Panc1 (cell line): ENCODE measurements at regions not wholly inside any gene's neighbourhood (a gene's known extent, or its start where the extent isn't known, plus 50 kb on each side); places are given as distances from the start of the nearest gene placed in this dataset.

Source experiments
- POLR2AphosphoS5 ChIP-seq: IDR thresholded peaks from 2 replicates; pipeline ENCODE4 v1.6.1; 2012; ENCODE audit warnings: mild to moderate bottlenecking, low read depth, low read length, moderate library complexity
- SIN3A ChIP-seq: IDR thresholded peaks from 2 replicates; pipeline ENCODE4 v1.6.1; 2012; ENCODE audit warnings: low read depth, mild to moderate bottlenecking, low read length, moderate library complexity, borderline replicate concordance; ENCODE audit not compliant: insufficient read depth
- TF ChIP-seq, protein P1 (sequence below): fragments of 450-650 bp; IDR thresholded peaks from 2 replicates; pipeline ENCODE4 v1.5.1; 2017; ENCODE audit warnings: mild to moderate bottlenecking

DNA sequence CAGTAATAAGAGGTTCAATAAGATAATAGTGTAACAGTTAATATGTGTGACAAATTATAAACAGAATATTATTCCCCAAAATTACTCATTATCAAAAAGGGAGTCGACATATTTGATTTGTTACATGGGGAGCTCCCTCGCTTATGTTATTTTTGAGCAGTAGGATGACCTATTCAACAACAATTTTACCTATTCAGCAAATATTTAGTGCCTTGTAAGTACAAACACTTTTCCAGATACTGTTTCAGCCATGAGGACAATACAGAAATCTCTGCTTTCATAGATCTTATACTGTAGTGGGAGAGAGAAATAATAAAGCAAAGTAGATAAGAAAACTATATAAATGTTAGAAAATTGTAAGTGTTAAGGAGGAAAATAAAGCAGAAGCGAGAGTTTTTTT lies 1342.8 kb upstream of the WWC1 start:
- TF ChIP-seq, protein P1, sequence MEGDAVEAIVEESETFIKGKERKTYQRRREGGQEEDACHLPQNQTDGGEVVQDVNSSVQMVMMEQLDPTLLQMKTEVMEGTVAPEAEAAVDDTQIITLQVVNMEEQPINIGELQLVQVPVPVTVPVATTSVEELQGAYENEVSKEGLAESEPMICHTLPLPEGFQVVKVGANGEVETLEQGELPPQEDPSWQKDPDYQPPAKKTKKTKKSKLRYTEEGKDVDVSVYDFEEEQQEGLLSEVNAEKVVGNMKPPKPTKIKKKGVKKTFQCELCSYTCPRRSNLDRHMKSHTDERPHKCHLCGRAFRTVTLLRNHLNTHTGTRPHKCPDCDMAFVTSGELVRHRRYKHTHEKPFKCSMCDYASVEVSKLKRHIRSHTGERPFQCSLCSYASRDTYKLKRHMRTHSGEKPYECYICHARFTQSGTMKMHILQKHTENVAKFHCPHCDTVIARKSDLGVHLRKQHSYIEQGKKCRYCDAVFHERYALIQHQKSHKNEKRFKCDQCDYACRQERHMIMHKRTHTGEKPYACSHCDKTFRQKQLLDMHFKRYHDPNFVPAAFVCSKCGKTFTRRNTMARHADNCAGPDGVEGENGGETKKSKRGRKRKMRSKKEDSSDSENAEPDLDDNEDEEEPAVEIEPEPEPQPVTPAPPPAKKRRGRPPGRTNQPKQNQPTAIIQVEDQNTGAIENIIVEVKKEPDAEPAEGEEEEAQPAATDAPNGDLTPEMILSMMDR = no peak
- TF ChIP-seq SIN3A = no peak
- no peak for TF ChIP-seq POLR2AphosphoS5
